Activated CD4-positive, alpha-beta T cell treated with anti-CD3 and anti-CD28 coated beads for 24 hours (primary cell): ENCODE measurements at regions not wholly inside any gene's neighbourhood (a gene's known extent, or its start where the extent isn't known, plus 50 kb on each side); places are given as distances from the start of the nearest gene placed in this dataset.
"Not testable (repeated sequence)": the region's sequence is repeated elsewhere in the genome, so short reads cannot be mapped to it uniquely, and the experiment has no call there.

Experiments used
- DNase-seq, 2 donors: peaks; one replicate each; pipeline ENCODE4 v3.0.0-alpha.2; 2020; ENCODE audit warnings: low read depth in 2 of 2

- DNase-seq: no peak
These were observed 72.5 kb upstream of the SERPINE2 start for GRCh38 chr2:224111576-224111975.

DNA sequence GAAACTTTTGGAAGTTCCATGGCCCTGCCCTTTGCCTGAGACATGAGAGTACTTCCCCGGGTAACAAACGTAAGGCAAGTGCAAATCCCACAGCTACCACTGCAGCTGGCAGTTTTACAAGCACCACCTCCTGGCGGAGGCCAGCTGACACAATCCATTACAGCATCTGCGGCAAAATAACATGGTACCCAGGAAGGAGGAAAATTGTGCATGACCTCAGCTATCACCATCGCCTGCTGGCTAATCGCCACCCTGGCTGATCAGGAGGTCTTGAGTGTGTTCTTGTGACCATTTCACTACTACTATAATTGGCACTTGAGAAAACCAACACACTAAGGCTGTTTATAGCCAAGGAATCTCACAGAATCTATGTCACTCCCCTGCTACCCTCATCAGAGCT, 71.7 kb upstream of the SERPINE2 start:
- no peak for DNase-seq

DNA sequence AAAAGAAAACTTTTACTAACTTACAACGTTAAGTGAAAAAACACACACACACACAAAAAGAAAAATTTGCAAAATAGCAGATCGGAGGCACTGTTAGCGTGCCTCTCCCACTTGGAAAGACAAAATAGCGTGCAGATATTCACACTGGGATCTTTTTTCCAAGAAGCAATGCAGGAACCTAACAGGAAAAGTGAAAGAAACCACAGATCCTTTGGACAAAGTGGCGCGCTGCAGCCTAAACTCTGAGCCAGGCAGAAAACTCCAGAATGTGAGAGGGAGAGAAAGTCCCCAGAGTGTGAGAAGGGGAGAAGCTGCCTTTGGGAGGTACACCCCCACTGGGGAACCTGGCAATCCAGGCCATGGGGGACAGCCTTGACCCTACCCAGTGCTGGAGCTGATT, 70.7 kb upstream of the SERPINE2 start:
- no peak for DNase-seq

- no peak for DNase-seq
These were observed 67.7 kb upstream of the SERPINE2 start for GRCh38 chr2:224106794-224107193.

GRCh38 chr2:224104668-224105386, 65.7 kb upstream of the SERPINE2 start:
- DNase-seq: no peak

- no peak for DNase-seq
These were observed 64.6 kb upstream of the SERPINE2 start for GRCh38 chr2:224103651-224104050.

- no peak for DNase-seq
These were observed 63.9 kb upstream of the SERPINE2 start for GRCh38 chr2:224102991-224103390.

DNA sequence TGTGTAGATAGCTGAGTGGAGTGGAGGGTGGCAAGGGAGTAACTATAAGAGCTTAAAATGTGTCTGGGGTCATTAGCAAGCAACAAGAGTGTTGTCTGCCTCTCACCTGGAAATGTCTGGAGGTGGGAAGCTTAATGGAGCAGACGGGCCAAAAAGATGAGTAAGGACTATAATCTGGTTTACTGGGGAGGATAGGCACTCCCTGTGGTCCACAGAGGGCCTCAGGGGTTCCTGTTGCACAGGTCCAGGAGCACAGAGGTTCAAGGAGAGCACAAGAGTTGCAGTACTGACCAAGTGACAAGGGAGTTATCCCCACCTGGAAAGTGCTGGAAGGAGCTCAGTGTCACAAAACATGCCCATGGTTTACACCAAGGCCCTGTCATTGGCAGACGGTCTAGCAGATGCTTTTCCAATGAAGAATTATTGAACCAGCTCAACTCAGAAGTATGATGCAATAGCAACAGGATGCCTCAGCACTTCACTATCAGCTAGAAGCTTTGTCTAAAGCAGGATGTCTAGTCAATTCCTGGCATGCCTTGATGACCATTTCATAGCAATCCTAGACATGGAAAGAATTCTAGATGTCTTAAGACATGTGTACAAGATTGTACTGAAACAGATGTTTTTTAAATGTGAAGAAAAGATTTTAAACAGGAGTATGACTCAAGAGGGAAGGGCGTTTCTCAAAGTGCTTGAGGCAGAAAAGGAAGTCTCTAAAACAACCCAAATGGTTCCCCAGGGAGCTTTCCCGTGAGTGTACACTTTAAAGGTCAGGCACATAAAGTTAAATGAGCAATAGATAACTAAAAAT, 62.9 kb upstream of the SERPINE2 start:
- no peak for DNase-seq

GRCh38 chr2:224099861-224100643, 61.0 kb upstream of the SERPINE2 start:
- no peak for DNase-seq

- no peak for DNase-seq
These were observed 59.6 kb upstream of the SERPINE2 start for GRCh38 chr2:224098481-224099230.

DNA sequence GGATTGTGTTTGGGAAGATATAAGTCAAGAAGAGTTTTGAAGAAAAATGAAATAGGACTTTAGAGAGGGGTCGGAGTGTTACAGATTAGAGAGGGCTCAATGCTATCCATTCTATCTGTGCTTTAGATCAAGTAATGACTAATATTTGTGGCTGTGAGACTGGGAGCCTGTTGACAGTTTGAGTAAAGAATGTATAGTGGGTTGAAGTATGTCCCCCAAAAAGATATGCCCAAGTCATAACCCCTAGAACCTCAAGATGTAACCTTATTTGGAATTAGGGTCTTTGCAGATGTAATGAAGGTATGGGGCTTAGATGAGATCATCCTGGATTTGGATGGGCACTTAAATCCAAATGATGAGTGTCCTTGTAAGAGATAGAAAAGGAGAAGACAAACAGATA, 55.3 kb upstream of the SERPINE2 start:
- DNase-seq: no peak

DNA sequence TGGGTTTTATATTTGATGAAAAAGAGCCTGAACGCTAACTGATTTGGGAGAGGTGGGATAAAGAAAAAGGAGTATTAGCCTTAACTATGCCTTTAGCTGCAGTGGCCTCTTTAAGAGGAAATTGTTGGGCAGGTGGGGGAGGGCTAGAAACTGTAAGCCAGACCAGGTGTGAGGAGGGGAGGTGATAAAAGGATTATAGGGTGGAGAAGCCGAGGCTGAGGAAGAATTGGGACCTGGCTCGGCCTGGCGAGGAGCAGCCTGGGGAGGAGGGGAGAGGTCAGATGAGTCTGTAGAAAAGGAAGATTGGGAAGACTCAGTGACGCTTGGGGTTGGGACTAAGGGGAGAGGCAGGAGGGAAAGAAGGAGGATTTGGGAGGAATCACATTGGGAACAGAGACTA, 52.6 kb upstream of the SERPINE2 start:
- DNase-seq: not testable (repeated sequence)

DNA sequence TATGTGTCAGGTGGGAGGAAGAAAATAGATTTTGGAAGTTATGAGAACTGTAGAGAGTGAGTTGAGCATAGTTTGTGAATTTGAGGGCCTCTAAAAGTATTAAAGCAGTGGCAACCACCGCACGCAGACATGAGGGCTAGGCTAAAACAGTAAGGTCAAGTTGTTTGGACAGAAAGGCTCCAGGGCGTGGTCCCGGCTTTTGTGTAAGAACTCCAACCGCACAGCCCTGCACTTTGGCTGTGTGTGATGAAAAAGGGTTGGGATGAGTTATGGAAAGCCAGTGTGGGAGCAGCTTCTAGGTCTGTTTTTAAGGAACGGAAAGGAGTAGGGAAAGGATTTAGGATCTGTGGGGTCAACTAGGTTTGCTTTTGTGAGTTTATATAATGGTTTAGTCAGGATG, 50.5 kb upstream of the SERPINE2 start:
- DNase-seq: not testable (repeated sequence)
